Transverse colon (tissue), 4 donors: ENCODE measurements at regions not wholly inside any gene's neighbourhood (a gene's known extent, or its start where the extent isn't known, plus 50 kb on each side); places are given as distances from the start of the nearest gene placed in this dataset.

ENCODE experiments used
- DNase-seq: peaks from one replicate; pipeline ENCODE4 v3.0.0-alpha.2; 2019
- H3K27ac ChIP-seq, 4 donors: fragments of 200-600 bp; sonication (generic); 2 replicates each; pipeline ENCODE4 v1.5.1; 2016 to 2018; ENCODE audit warnings: inconsistent platforms in 4 of 4
- H3K27me3 ChIP-seq: fragments of 200-600 bp; sonication (generic); 2 replicates; pipeline ENCODE4 v1.5.1; 2017; ENCODE audit warnings: inconsistent platforms
- H3K36me3 ChIP-seq, 4 donors: fragments of 200-600 bp; sonication (generic); 2 replicates each; pipeline ENCODE4 v1.5.1; 2017 to 2019; ENCODE audit warnings: inconsistent platforms in 4 of 4
- H3K4me1 ChIP-seq, 4 donors: fragments of 200-600 bp; sonication (generic); 2 replicates each; pipeline ENCODE4 v1.5.1; 2017 to 2020; ENCODE audit warnings: inconsistent platforms in 4 of 4
- H3K4me3 ChIP-seq, 4 donors: fragments of 200-600 bp; sonication (generic); 1 replicate in 1 of 4; 2 replicates in 3 of 4; pipeline versions ENCODE4 v1.5.1 to v1.6.1; 2017 to 2019; ENCODE audit warnings: inconsistent platforms in 4 of 4
- H3K9me3 ChIP-seq, 2 donors: fragments of 200-600 bp; sonication (generic); 2 replicates each; pipeline ENCODE4 v1.5.1; 2017 to 2019; ENCODE audit warnings: inconsistent platforms in 2 of 2
- CTCF ChIP-seq, 5 experiments: fragments of 200-600 bp in 3 of 5; fragments of 450-650 bp in 2 of 5; sonication (generic) in 3 of 5; IDR thresholded peaks; 1 replicate in 2 of 5; 2 replicates in 3 of 5; pipeline ENCODE4 v1.5.1; 2016 to 2017; ENCODE audit warnings: antibody characterized with exemption in 5 of 5, inconsistent platforms in 3 of 5, mild to moderate bottlenecking in 2 of 5, moderate library complexity in 1 of 5
- EP300 ChIP-seq: sonication (generic); formaldehyde crosslinking; IDR thresholded peaks from one replicate; pipeline ENCODE4 v1.6.1; 2017; ENCODE audit warnings: antibody characterized with exemption, low read depth
- POLR2A ChIP-seq: fragments of 450-650 bp; IDR thresholded peaks from one replicate; pipeline ENCODE4 v1.6.1; 2016; ENCODE audit warnings: antibody characterized with exemption, mild to moderate bottlenecking, moderate library complexity
- POLR2AphosphoS5 ChIP-seq, 3 donors: sonication (generic); formaldehyde crosslinking; IDR thresholded peaks; one replicate each; pipeline ENCODE4 v1.6.1; 2016; ENCODE audit warnings: antibody characterized with exemption in 3 of 3
- WGBS, 2 donors: methylation state at CpG; one replicate each; pipeline ENCODE4 v1.1.5; 2018; ENCODE audit warnings: low coverage in 1 of 2; 5-methylcytosine and 5-hydroxymethylcytosine counted together
- in situ Hi-C, 4 donors: fragments of 200-750 bp; cut with MboI; loops; one replicate each; pipeline versions ENCODE4 v1.15.0 to v1.15.1; 2017; ENCODE audit warnings: low sequenced_read_pairs in 3 of 4, low pct_ligation_motif_present in 1 of 4, low pct_unique_long_range_greater_than_20kb in 1 of 4
- intact Hi-C: fragments of 100-400 bp; cut with DNase I; formaldehyde crosslinking; loops from one replicate; pipeline ENCODE4 v1.15.1; 2023; ENCODE audit warnings: low total_unique reads

GRCh38 chr18:24605444-24605843, 145.0 kb downstream of the HRH4 start:
- Histone ChIP-seq H3K27ac (no peak overlapping the region), H3K4me3 (no peak overlapping the region), H3K4me1 (no peaks in the 10 kb centered on the region), H3K27me3 (no peaks in the 10 kb centered on the region), H3K9me3 (no peaks in the 10 kb centered on the region), H3K36me3 (no peaks in the 10 kb centered on the region)
- in situ Hi-C loops (loop anchor here in 3 of 4 donors (10.0 to 25.0 kb wide), 4 partner anchors 59 to 257 kb away; no protein-coding TSS in a partner anchor), intact Hi-C loops (no loop called here)
- no peak for TF ChIP-seq POLR2AphosphoS5 (IDR thresholded peaks at IDR 0.05)
- TF ChIP-seq CTCF (IDR thresholded peaks at IDR 0.05), result no peak
- TF ChIP-seq EP300, result no peak
- TF ChIP-seq POLR2A, result no peak
- DNase-seq, result no peak
- 93 to 100% methylated on average over 1 of the region's 1 CpG for whole genome bisulfite sequencing, 2 donors

GRCh38 chr18:24609254-24609653, 148.8 kb downstream of the HRH4 start:
- intact Hi-C loops, result no loop called here
- no peaks in the 10 kb centered on the region for H3K9me3 ChIP-seq
- TF ChIP-seq POLR2AphosphoS5 (IDR thresholded peaks at IDR 0.05) (no peak), EP300 (no peak), POLR2A (no peak), CTCF (IDR thresholded peaks at IDR 0.05) (no peak)
- H3K4me1 ChIP-seq, result no peaks in the 10 kb centered on the region
- in situ Hi-C loops, result loop anchor here in 3 of 4 donors (10.0 to 25.0 kb wide), 4 partner anchors 56 to 253 kb away; no protein-coding TSS in a partner anchor
- H3K36me3 ChIP-seq, result no peaks in the 10 kb centered on the region
- no peak overlapping the region for H3K27ac ChIP-seq
- 39 to 76% methylated on average over 2 to 7 of the region's 7 CpGs for WGBS, 2 donors
- no peaks in the 10 kb centered on the region for H3K27me3 ChIP-seq
- DNase-seq, result no peak
- no peak overlapping the region for H3K4me3 ChIP-seq

- TF ChIP-seq POLR2A (no peak), CTCF (IDR thresholded peaks at IDR 0.05) (no peak), EP300 (no peak), POLR2AphosphoS5 (IDR thresholded peaks at IDR 0.05) (no peak)
- intact Hi-C loops, result no loop called here
- Histone ChIP-seq H3K27ac (no peak overlapping the region), H3K9me3 (no peaks in the 10 kb centered on the region), H3K36me3 (no peaks in the 10 kb centered on the region), H3K27me3 (no peaks in the 10 kb centered on the region), H3K4me3 (no peak overlapping the region), H3K4me1 (no peaks in the 10 kb centered on the region)
- no peak for DNase-seq
- WGBS, 2 donors, result 78 to 100% methylated on average over 1 to 8 of the region's 8 CpGs
- in situ Hi-C loops, result loop anchor here in 1 of 4 donors (25.0 kb wide), 1 partner anchor 251 kb away; no protein-coding TSS in a partner anchor
Observed at GRCh38 chr18:24611075-24611474, 150.6 kb downstream of the HRH4 start.

GRCh38 chr18:24613896-24614640, 153.6 kb downstream of the HRH4 start:
- DNase-seq, result no peak
- TF ChIP-seq POLR2A (no peak), EP300 (no peak), POLR2AphosphoS5 (IDR thresholded peaks at IDR 0.05) (no peak), CTCF (IDR thresholded peaks at IDR 0.05) (no peak)

More at GRCh38 chr18:24613896-24614640, 153.6 kb downstream of the HRH4 start:
- no peaks in the 10 kb centered on the region for H3K4me1 ChIP-seq
- intact Hi-C loops, result no loop called here
- in situ Hi-C loops, result loop anchor here in 1 of 4 donors (25.0 kb wide), 1 partner anchor 248 kb away; no protein-coding TSS in a partner anchor
- no peaks in the 10 kb centered on the region for H3K36me3 ChIP-seq
- no peaks in the 10 kb centered on the region for H3K27me3 ChIP-seq
- 56 to 75% methylated on average over 2 to 3 of the region's 3 CpGs for WGBS, 2 donors
- no peaks in the 10 kb centered on the region for H3K9me3 ChIP-seq
- H3K27ac ChIP-seq, result no peak overlapping the region
- no peak overlapping the region for H3K4me3 ChIP-seq
